ENCODE measurements at regions not wholly inside any gene's neighbourhood (a gene's known extent, or its start where the extent isn't known, plus 50 kb on each side); places are given as distances from the start of the nearest gene placed in this dataset.

DNA sequence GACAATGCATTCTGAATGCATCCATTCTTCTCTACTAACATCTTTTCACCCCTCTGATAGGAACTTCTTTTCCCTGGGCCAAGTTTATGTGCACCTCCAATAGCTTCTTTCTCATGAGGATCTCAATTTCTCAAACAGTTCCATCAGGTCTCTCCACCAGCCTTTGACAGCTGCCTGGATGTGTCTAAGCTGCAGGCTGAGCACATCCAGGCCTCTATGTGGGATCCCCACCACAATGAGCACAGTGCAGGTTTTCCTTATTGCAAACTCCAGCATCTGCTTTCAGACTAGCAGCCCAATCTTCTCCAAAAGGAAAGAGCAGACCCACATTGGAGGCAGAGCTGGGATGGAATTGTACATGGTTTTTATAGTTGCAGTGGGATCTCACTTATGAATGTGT lies 145.3 kb upstream of the TBX20 start:
- TF ChIP-seq, protein P1, sequence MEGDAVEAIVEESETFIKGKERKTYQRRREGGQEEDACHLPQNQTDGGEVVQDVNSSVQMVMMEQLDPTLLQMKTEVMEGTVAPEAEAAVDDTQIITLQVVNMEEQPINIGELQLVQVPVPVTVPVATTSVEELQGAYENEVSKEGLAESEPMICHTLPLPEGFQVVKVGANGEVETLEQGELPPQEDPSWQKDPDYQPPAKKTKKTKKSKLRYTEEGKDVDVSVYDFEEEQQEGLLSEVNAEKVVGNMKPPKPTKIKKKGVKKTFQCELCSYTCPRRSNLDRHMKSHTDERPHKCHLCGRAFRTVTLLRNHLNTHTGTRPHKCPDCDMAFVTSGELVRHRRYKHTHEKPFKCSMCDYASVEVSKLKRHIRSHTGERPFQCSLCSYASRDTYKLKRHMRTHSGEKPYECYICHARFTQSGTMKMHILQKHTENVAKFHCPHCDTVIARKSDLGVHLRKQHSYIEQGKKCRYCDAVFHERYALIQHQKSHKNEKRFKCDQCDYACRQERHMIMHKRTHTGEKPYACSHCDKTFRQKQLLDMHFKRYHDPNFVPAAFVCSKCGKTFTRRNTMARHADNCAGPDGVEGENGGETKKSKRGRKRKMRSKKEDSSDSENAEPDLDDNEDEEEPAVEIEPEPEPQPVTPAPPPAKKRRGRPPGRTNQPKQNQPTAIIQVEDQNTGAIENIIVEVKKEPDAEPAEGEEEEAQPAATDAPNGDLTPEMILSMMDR (IDR thresholded peaks at IDR 0.05; ENCODE audit: poor library complexity, severe bottlenecking): no peak
- TF ChIP-seq TAF1 (IDR thresholded peaks at IDR 0.05; ENCODE audit: low read depth) (no peak), SMC3 (conservative IDR thresholded peaks at IDR 0.05; ENCODE audit: poor library complexity) (no peak), EP300 (conservative IDR thresholded peaks at IDR 0.05; ENCODE audit: poor library complexity, severe bottlenecking) (no peak), RAD21 (conservative IDR thresholded peaks at IDR 0.05) (no peak), POLR2AphosphoS5 (IDR thresholded peaks at IDR 0.05) (no peak), MXI1 (conservative IDR thresholded peaks at IDR 0.05; ENCODE audit: poor library complexity, severe bottlenecking) (no peak)
